ENCODE measurements at regions not wholly inside any gene's neighbourhood (a gene's known extent, or its start where the extent isn't known, plus 50 kb on each side); places are given as distances from the start of the nearest gene placed in this dataset.

DNA sequence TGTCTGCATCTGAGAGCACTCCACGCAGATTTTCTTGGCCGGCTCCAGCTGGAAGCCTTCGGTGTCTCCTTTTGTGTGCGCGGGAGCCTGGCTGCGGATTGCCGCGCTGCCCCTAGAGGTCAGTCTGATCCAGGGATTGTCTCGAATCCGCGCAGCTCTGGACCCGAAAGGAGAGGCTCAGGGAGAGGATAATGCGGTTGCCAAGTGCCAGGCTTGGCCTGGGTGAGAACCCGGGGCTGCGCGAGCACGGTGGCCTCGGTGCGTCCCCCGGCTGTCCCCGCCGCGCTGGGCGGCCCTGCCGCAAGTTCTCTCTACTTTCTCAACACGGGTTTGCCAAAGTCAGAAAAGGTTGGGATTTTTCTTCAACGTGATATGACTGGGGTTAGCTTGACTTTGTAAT lies 140.9 kb downstream of the ADCYAP1R1 start:
- intact Hi-C loops (cut with DNase I), result no loop called here
- peak; percentile 72 for ATAC-seq
- DNase-seq (ENCODE audit: low spot score), result peak; percentile 71

DNA sequence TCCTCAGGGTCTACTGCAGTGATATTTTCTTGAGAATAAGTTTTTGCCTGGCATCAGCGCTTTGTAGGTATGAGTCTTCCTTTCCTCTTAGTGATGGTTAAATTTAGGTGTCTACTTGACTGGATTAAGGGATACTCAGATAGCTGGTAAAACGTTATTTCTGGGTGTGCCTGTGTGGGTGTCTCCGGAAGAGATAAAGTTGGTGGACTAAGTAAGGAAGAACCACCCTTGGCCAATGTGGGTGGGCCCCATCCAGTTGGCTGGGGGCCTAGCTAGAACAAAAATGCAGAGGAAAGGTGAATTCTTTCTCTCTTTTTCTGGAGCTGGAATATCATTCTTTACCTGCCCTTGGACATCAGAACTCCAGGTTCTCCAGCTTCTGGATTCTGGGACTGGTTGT lies 138.8 kb downstream of the ADCYAP1R1 start:
- intact Hi-C loops (cut with DNase I), result no loop called here
- no peak for DNase-seq (ENCODE audit: low spot score)
- no peak for ATAC-seq

DNA sequence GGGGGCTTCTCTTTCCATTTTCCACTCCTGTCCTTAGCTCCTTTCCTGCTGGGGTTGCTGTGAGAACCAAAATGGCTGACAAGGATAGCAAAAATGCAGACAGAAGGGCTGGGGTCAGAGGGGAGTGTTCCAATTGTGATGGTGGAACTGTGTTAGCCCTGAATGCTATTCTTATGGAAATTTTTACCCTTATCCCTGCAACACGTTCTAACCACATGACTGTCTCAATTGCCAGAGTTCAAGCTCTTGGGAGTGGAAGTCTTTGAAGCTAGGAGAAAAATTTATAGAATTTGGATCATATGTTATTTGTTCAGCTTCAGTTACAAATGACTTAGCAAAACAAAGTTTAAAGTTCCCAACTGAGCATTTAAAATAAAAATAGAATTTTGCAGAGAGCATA lies 134.1 kb downstream of the ADCYAP1R1 start:
- DNase-seq (ENCODE audit: low spot score) (no peak), ATAC-seq (no peak)
- intact Hi-C loops (cut with DNase I), result no loop called here

DNA sequence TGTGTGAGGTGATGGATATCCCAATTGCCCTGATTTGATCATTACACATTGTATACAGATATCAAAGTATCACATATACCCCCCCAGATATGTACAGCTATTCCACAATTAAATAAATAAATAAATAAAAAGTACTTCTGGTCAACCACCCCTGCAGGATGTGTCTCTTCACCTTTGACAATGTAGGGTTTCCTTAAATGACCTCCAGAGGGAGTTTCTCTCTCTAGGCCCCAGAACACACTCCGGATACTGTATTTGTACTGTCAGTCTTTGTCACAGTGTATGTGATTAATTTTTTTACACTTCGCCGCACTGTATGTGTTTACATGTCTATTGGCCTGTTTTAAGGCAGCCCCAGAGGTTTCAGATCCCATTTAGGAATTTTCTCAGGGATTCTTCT lies 123.6 kb downstream of the ADCYAP1R1 start:
- intact Hi-C loops (cut with DNase I), result no loop called here
- ATAC-seq, result no peak

DNA sequence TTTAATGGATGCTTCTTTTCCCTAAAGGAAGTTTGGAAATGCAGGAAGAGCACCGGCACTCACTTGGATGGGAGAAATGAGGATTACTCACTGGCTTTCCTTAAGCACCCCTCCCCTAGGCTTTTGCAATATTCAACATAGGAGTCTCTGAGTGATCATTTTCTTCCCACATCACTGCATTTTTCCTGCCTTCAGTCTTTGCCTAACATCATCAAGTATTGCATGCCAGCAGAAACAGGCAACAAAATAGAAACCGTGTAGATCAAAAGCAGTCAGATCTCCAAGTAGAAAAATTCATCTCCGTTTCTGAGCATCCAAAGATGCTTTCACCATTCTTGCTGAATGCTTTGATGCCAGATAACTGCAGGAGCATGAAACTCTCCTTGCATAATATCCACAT lies 119.9 kb downstream of the ADCYAP1R1 start:
- ATAC-seq, result no peak
- intact Hi-C loops (cut with DNase I), result no loop called here
- DNase-seq (ENCODE audit: low spot score), result no peak

More for the DNA sequence above, 123.6 kb downstream of the ADCYAP1R1 start:
- no peak for DNase-seq (ENCODE audit: low spot score)

DNA sequence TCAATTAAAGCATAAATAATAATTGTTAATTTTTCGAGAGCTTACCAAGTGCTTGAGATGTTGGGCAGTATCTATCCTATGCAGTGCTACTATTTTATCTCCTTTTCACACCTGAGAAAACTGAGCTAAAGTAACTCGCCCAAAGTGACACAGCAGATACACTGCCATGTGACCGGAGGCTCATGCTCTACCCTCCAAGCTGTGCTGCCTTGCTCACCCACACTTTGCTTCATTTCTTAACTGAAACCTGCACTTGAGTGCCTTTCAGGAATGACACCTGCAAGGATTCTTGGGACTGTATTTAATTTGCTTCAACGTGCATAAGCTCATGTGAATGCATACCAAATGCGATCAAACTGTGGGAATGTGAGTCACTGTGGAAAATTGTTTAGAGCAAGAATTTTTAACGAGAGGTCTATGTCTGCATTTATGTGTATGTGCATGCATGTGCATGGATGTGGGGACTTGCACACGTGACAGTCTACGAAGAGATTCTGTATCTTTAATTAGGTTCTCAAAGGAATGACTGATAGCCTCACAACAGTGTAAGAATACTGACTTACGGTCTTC lies 119.2 kb downstream of the ADCYAP1R1 start:
- intact Hi-C loops (cut with DNase I), result no loop called here
- DNase-seq (ENCODE audit: low spot score) (no peak), ATAC-seq (no peak)
